ENCODE measurements at regions not wholly inside any gene's neighbourhood (a gene's known extent, or its start where the extent isn't known, plus 50 kb on each side); places are given as distances from the start of the nearest gene placed in this dataset.

DNA sequence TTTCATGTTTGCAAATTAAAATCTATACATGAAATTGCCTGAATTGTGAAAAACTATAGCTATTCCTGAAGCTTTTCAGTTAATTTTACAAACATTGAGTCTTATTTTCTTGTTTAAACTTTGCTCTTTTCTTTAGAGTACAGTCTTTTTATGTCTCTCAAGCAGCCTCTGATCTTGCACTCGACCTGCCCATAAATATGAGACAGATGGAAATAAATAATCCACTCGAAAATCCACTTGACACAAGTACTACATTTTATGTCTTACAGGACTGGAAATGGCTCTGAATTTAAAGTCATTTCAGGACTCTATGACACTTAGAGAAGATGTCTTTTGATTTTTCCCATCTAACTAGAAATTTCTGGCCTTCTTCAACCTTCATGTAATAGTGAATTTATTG is 283.8 kb downstream of the USP25 start:
- DNase-seq (ENCODE audit: low spot score), result no peak

DNA sequence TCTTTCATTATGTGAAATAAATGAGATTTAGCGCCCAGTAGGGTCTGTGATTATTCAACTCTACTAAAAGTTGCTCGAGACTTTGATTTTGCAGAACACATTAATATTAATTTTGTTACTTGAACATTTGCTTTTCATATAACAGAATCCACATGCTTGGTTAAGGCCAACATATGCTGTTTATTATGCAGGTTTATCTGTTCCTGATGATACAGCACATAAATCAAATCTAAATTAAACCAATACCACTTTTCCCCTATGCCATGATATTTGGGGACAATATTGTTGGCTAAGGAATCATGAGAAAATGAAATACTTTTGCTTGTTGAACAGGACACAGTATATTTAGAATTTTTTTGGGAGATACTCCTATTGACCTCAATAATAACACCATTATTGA is 291.1 kb downstream of the USP25 start:
- no peak for DNase-seq (ENCODE audit: low spot score)

DNA sequence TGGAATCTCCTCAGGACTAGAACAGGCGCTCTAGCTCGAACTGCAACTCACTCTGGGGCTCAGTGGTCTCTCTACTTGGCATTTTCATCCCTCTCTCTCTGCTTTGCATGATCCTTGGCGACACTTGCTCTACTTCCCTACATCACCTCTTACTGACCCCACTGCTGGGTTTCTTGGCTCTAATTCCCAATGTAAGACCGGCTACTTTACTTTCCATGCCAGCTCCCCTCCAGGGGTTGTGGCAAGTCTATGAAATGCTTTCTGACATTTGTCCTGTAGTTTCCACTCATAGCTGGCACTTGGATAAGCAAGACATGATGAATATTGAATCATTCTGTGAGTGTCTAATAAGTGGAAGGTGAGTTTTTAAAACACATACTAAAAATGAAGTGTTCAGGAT is 292.3 kb downstream of the USP25 start:
- DNase-seq (ENCODE audit: low spot score), result no peak

DNA sequence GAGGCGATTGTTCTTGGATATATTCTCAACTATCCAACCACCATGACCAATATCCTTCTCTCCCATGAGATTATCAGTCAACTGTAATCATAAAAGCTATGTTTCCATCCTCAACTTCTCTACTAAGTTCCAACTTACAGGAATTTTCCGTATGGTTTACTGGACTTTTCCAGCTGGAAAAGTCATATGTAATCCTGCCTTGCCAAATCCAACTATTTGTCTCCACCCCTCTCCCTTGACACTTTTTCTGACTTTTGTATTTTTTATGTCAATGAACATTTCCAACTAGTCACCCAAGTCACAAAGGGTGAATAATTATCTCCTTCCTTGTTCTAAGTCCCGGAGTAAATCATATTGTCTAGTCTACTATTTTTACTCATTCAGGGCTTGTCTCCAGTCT is 293.1 kb downstream of the USP25 start:
- DNase-seq (ENCODE audit: low spot score), result no peak

DNA sequence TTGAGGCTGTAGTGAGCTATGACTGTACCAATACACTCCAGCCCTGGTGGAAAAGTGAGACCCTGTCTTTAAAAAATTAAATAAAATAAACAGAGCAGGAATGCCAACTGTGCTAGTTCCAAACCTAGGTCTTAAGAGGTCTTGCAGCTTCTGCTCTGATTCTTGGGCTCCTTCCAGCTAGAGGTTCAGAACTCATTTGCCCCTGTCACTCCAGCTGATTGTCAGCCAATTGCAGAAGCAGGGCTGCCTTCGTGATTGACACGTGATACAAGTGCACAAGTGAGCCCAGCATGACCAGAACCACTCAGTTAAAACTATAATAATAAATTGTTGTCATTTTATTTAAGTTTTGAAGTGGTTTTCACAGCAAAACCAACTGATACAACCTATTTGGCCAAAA is 298.4 kb downstream of the USP25 start:
- no peak for DNase-seq (ENCODE audit: low spot score)

DNA sequence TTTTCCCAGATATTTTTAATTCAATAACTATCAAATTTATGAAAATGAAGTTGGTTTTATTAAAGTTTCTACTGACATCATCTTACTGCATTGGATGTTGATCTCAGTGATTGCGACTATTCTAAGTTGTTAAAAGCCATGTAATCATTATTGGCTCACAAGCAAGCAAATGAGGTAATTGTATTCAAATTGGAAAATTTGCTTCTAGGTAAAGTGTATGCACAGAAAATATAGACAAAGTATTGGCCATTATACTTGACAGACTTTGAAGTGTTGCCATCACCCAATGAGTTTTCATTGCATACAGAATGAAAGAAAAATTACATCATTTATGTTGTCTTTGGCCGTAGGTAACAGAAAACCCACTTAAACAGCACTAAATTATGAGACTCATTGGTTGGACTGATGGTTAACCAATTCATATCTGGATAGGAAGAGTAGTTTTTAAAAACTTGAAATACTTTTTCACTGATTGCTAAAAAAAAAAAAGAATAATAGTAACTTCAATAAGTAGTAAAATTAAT is 299.2 kb downstream of the USP25 start:
- DNase-seq (ENCODE audit: low spot score), result no peak

DNA sequence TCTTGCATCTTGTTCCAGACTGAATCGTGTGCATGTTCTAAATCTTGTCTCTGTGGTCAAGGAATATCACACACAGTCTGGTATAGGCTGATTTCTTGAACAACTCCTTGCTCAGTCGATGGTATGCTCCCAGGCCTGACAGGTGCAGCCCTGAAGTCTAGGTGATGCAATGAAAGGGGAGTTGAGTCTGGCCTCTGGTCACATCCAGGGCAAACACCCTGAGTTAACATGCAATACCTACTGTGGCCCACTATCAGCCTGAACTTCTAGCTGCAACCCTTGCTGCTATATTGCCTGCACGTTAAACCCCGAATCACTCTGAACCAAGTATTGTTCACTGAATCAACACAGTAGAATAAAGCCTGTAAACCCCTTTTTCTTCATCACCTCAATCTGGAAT is 303.4 kb downstream of the USP25 start:
- DNase-seq (ENCODE audit: low spot score), result no peak

DNA sequence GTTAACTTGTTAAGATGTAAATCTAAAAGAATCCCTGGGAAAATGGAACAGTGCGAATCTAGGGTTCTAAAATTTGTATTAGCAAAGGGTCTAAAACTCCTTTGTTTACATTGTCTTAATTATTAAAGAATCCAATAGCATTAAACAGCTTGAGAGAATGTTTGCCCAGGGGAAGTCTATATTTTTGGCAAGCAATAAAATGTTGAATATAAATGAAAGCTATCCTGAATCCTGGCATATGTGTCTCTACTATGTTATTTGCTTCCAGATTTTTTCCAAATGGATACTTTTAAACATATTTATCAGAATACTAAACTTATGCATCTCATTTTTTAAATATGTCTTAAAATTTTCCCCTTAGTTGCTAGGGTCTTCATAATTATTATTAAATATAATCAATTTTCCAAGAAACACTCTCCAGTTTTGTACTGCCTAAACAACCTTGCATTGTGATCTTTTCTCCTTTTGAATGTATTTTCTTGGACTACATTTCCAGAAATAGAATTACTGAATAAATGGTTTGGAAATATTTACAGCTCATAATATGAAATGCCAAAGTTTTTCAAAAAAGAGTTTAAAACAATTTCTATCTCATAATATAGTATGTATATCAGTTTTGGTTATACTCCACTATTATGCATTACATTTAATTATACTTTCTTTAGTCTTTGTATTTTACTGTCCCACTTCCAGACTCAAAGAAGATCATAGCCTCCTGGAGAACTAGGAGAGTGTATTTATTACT is 304.8 kb downstream of the USP25 start:
- no peak for DNase-seq (ENCODE audit: low spot score)

DNA sequence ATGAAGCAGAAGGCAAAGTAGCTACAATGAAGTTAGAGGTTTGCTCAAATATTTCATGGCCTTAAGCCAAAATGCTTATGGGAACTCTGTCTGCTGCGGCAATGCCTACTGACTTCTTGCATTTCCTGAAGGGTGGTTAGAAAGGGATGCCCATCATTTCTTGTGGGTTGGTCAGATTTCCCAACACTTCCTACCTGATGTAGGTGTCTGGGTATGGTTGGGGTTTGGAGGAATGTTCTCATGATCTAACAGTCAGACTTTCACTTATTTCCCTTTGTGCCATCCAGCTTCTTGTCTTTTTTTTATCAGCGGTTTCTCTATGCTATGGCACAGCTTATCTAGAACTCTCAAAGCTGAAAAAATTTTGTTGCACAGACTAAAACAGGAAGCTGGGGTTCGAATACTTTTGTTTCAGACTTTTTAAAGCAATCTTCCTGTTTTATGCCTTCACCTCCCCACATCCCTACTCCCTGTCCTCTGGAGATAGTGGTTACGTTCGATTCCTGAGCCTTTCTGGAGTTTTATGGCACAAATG is 307.7 kb downstream of the USP25 start:
- no peak for DNase-seq (ENCODE audit: low spot score)

DNA sequence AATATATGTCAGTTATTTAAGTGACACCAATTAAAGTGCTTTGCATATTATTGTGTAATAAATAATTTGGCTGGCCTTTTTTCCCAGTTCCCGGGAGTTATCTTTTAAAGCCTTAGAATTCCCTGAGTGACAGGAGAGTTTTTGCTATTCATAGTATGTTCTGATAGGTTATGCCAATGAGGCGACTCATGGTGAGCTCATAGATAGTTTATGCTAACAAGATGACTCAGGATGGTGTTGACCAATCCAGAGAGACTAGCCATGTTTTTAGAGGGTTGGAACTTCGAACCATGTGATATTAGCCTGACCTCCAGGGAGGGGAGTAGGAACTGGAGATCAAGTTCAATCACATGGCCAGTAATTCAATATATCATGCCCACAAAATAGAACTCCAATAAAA is 310.8 kb downstream of the USP25 start:
- DNase-seq (ENCODE audit: low spot score), result no peak

DNA sequence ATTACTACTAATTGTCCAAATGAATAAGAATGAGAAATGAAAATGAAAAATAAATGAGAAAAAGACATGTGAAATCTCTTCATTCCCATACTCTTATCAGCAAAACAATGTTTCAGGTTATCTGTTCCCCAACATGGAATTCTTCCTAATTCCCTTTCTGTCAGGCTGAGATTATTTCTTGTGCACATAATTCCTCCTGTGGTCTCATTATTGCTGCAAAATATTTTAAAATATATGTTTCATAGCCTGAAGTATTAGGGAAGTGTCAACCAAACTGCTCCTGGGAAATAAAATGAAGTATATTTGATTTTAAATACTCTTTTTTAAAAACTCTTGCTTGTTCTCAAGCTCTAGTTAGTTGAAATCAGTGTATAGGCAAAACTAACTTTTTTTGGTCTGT is 314.9 kb downstream of the USP25 start:
- no peak for DNase-seq (ENCODE audit: low spot score)

DNA sequence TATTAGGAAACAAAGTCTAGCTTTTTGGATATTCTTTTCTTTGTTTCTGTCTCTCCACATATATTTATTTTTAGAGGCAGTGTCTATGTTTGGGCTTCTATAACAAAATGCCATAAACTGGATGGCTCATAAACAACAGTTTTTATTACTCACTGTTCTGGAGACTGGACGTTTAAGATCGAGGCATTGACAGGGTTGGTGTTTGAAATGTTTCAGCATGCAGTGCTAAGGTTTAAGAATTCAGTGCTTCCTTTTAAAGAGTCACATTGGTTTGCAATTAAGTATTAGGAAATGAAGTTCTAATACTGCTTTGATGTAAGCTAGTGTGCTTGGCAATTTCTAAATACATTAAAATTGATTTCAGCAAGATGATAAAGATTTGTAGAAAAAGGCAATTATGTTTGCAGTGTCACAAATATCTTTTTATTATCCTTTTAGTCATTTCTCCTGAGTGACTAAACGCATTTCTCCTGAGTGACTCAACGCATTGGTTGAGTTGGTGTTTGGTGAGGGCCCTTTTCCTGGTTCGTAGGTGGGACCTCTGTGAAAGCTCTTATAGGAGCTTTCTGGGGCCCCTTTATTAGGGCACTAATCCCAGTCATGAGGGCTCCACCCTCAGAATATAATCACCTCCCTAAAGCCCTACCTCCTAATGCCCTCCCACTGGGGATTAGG is 317.0 kb downstream of the USP25 start:
- peak; percentile 21 for DNase-seq (ENCODE audit: low spot score)

DNA sequence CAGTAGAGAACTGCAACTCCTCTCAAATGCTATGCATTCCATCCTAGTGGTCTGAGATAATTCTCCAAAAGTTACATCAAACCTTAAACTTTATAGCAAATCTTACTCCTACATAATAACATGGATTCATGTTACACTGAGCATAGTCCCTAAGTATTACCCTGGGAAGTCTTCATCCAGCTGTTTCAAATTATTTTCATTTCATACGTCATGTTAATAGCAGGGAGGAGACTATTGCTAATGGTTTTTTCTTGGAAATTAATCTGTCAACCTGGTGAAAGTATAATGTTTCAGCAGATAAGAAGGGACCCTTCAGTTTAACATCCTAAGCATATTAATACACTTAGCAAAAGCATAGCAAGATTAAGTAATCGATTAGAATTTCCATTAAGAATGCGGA is 318.1 kb downstream of the USP25 start:
- DNase-seq (ENCODE audit: low spot score), result peak; percentile 11

DNA sequence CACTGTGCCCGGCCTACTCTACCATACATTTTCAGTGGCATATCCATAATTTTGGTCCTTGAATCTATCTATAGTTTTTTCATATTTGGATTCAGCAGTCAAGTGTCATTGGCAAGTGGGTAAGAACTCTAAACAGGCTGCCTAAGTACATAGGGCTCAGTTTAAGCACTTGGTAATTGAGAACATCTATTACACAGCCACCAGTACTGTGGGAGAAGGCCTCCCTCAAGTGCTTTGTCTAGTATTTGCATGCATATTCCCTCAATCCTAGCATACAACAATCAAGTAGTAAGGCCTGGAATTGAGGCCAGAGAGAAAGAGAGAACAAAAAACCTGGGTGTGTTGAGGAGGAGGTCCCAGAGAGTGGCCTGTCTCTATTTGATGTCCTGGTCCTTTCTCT is 325.2 kb downstream of the USP25 start:
- DNase-seq (ENCODE audit: low spot score), result no peak

DNA sequence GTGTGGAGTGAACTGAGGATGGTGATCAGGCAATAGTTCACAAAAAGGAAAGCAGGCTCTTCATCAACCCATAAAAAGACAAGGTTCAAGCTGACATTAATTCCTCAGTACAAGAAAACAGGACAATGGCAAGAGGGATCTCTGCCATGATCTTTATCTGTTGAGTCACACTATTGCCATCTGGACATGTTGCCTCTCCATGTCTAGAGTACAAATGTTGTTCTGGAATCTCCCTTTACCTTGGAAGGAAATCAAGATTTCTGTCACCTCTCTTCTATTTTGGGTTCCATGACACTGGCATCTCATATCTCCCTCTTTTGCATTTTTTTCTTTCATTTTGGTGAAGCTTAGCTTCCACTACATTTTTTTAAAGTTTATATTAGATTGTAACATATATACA is 329.1 kb downstream of the USP25 start:
- DNase-seq (ENCODE audit: low spot score), result peak; percentile 20

DNA sequence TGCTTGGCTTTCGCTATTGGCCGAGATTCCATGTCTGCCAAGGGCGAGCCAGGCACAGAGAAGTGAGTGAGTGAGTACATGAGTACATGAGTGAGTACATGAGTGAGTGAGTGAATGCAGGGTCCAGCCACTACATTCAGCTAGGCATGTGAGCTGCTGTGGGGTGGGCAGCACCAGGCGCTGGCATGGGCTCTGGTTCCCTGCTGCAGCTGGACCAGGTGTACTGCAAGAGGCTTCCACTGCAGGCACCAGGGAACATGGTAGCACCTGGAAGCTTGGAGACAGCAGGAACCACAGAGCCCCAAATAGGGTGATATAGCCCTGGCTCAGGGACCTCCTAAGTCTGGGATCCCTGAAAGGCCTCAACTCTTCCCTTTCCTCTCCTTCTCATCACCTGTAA is 330.2 kb downstream of the USP25 start:
- no peak for DNase-seq (ENCODE audit: low spot score)

DNA sequence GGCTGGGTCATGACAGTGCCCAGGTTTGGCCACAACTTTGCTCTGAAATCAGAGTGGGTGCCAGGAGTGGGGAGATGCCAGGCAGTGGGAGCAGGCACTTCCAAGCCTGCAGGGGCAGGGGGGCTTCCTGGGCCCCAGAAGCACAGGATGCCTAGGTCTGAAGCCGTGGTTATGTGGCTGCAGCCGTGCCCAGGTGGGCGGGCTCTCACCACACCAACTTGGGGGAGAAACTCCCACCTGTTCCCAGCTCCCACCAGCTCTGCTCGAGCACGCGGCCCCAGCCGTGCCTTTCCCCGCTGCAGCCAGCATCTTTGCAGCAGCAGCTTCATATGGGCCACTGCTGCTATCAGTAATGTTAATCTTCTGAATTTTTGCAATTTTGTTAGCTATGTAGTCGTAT is 331.4 kb downstream of the USP25 start:
- DNase-seq (ENCODE audit: low spot score), result no peak

DNA sequence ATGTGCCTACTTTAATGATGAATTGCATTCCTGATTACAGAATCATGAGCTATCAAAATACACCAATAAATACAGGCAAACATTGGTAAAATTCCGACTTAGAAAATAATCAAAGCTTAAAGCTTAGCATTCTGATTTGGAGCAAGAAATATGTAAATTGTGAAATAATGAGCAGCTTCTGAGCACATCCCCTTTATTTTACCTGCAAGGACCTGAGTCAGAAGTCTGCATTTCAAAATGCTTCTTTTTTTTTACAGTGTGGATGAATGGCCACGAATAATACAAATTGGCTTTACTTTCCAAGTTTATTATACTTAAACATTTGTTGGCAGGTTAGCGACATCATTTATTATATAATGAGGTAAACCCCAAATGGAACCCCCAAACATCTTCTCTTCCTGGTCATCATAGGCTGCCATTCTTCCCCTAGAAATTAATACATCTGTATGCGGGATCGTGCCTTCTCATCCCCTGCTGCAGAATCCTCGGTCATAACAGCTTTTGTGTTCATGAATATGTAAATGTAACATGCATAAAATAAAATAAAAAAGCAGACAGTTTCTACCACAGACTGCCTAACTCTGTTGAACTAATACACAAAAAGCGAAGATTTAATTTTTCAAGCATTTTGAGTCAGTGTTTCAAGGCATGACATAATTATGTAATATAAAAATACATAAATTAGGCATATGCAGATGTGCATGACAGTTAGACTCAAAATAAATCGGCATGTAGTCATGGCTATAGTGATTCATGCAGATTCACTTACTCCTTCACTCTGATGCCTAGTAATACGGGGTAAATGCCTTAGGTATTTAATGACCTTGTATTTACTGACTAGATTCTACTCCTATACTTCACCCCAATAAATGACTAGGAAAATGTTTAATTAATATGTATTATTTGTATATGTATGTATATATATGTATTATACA is 339.7 kb downstream of the USP25 start:
- no peak for DNase-seq (ENCODE audit: low spot score)

DNA sequence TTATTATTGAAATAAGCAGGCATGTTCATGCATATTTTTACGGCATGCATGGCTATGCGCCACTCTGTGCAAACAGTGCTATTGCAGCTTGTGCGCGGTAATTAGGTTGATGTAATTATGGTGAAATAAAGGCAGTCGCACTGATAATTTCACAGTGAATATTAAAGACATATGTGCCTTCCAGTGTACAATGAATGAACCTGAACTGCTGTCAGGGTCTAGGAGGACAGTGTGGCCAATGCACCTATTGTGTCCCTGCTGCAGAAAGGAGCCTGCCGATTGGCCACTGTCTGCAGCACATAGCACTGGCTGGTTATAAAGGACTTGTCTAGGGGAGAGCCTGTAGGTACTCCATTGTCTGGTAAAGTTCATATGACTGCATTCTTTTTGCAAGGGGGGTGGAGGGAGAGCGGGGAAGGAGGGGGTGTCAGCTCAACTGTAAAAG is 340.4 kb downstream of the USP25 start:
- DNase-seq (ENCODE audit: low spot score), result peak; percentile 38

DNA sequence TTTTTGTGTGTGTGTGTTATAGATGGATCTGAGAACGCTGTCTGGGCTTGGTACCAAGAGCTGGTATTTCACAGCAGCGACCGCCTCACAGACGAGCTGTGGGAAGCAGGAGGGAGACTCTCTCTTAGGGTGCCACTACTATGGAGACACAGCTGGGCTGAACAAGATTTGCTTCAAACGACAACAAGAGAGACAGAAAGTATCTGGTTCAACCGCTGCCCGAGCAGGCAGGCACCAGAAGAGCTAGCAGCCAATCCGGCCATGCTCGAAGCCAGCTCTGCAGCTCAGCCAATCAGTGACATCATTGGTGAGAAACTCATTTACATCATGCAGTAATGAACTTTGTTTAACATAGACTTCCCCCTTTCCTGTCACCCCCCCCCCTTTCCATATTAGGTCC is 341.3 kb downstream of the USP25 start:
- DNase-seq (ENCODE audit: low spot score), result peak; percentile 43

DNA sequence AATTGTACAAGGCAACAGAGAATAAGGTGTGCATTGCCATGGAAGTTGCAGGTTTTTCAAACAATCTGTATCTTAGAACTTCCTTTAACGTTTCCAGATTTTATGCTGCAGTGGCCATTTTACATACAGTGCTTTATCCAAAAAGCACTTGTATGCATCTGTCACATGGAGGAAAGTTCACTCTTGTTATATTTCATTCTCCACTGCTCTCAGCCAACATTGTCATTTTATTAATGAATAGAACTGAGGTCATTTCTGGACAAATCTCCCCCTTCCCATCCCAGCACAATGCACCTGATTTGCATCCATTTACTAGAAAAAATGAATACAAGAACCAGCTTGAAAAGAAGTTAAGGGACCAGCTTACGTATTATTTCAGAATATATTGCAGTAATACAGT is 342.0 kb downstream of the USP25 start:
- no peak for DNase-seq (ENCODE audit: low spot score)

DNA sequence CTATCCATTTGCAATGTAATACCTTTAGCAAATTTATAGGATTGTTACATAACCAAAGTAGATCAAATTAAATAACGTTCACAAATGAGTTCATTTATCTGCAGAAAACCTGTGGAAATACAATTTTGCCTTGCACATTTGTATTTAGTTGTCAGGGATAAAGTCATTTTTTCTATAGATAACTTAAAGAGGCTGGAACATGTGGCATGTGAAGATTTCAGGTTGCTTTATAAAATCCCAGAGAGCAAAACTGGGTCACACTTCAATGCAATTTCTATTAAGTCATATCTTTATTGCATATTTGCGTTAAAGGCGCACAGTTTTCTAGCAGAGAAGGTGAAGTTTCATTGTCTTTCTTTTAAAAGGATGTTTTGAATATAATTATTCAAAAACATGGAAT is 342.4 kb downstream of the USP25 start:
- DNase-seq (ENCODE audit: low spot score), result no peak

Measured in GM03348 (cell line).